ENCODE measurements at regions not wholly inside any gene's neighbourhood (a gene's known extent, or its start where the extent isn't known, plus 50 kb on each side); places are given as distances from the start of the nearest gene placed in this dataset.

DNA sequence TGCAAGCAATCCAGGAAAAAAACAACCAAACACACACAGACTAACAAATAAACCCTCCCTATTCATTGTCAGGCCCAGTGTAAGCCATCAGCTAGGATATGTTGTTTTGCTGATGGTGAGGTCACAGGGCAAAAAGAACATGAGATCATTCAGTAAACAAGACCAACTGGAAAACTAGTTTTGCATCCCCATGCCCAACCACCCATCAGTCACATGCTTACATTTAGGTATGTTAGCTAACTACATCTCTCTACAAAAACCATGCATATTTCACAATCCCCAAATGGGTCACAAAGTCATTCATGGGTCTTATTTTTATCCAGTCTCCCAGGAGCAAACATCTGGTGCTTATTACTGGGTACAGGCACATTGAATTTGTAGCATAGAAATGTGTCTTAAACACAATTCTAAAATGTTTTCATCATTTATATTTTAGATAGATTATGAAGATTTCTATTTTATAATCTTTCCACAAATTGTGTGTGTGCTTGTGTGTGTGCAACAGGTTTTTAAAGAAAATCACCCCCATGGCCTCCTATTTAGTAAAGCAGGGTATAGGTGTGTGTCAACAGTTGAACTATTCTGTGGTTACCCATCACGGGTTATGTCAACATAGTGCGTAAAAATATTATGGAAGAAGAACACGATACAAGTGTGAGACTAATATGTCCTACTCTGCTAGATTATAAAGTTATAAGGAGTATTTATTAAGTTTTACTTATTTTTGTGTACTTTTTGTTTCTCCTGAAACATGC, 103.8 kb upstream of the AKR1E2 start:
- DNase-seq (ENCODE audit: low read depth): peak; percentile 87
- ChIA-PET POLR2A (no interaction called here), CTCF (no interaction called here)
- no peak overlapping the region for H3K4me3 ChIP-seq (ENCODE audit: low read depth, low read length)
- no peaks in the 10 kb centered on the region for H3K27me3 ChIP-seq (ENCODE audit: control insufficient read depth, insufficient read depth, low read length)
- no peaks in the 10 kb centered on the region for H3K36me3 ChIP-seq (ENCODE audit: control insufficient read depth, insufficient read depth, low read length)
- TF ChIP-seq, protein P1, sequence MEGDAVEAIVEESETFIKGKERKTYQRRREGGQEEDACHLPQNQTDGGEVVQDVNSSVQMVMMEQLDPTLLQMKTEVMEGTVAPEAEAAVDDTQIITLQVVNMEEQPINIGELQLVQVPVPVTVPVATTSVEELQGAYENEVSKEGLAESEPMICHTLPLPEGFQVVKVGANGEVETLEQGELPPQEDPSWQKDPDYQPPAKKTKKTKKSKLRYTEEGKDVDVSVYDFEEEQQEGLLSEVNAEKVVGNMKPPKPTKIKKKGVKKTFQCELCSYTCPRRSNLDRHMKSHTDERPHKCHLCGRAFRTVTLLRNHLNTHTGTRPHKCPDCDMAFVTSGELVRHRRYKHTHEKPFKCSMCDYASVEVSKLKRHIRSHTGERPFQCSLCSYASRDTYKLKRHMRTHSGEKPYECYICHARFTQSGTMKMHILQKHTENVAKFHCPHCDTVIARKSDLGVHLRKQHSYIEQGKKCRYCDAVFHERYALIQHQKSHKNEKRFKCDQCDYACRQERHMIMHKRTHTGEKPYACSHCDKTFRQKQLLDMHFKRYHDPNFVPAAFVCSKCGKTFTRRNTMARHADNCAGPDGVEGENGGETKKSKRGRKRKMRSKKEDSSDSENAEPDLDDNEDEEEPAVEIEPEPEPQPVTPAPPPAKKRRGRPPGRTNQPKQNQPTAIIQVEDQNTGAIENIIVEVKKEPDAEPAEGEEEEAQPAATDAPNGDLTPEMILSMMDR (IDR thresholded peaks at IDR 0.05; ENCODE audit: insufficient read depth, low read depth, low read length): no peak

DNA sequence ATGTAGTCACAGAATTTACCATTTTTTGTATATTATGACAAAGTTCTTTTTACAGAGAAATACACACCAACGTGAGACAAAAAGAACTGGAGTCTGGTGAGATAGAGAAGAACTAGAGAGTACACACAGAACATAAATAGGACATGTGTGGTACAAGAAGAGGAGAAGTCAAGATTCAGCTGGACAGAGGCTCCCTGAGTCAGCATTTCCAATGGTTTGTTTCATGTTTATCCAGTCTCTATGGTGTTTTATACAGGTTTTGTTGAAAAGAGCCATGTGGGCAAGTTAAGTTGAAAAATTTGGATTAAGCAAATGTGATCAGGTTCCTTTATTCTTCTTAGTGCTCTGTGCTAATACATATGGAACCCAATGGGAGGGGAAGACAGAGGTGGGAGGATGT, 105.5 kb upstream of the AKR1E2 start:
- CTCF ChIA-PET: interaction anchor here (1.6 kb wide), 1 partner anchor 9 kb away, joined by 3 read pairs; no protein-coding TSS in a partner anchor
- no peak overlapping the region for H3K4me3 ChIP-seq (ENCODE audit: low read depth, low read length)
- no peaks in the 10 kb centered on the region for H3K27me3 ChIP-seq (ENCODE audit: control insufficient read depth, insufficient read depth, low read length)
- TF ChIP-seq, protein P1 (IDR thresholded peaks at IDR 0.05; ENCODE audit: insufficient read depth, low read depth, low read length): no peak
- no peak for DNase-seq (ENCODE audit: low read depth)
- POLR2A ChIA-PET: no interaction called here
- H3K36me3 ChIP-seq (ENCODE audit: control insufficient read depth, insufficient read depth, low read length): no peaks in the 10 kb centered on the region

DNA sequence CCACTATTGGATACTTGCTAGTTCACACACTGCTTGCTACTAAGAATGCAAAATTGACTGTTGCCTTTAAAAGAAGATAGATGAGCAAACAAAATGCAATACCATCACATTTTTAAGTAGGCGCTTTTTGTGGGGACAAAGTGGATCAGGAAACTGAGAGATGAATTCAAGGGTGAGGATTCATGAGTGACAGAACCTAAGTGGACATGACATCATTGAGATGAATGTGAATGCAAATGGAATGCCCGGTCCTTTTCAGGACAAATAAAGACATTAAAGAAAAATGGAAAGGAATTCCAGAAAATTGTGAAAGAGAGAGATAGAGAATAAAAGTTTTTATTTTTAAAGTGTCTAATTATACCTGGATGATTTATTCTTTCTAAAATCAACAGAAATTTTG, 106.3 kb upstream of the AKR1E2 start:
- no peaks in the 10 kb centered on the region for H3K36me3 ChIP-seq (ENCODE audit: control insufficient read depth, insufficient read depth, low read length)
- ChIA-PET CTCF (no interaction called here), POLR2A (no interaction called here)
- TF ChIP-seq, protein P1 (IDR thresholded peaks at IDR 0.05; ENCODE audit: insufficient read depth, low read depth, low read length): no peak
- H3K4me3 ChIP-seq (ENCODE audit: low read depth, low read length): no peak overlapping the region
- DNase-seq (ENCODE audit: low read depth): no peak
- H3K27me3 ChIP-seq (ENCODE audit: control insufficient read depth, insufficient read depth, low read length): no peaks in the 10 kb centered on the region

DNA sequence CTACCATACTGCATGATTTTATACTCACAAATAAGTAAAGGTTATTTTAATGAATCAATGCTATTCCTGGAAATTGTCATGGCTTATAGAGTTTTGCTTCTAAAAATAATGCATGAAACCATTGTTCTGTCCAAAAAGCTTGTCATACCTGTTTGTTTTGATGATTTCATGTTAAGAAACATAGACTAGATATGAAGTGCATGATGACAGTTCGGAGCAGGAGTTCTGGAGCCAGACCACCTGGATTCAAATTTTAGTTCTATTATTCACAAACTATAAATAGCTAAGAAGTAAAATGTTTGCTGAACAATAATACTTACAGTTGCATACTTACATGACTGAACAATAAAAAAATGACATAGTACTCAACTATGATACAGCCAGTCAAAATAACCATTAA, 107.0 kb upstream of the AKR1E2 start:
- POLR2A ChIA-PET: no interaction called here
- CTCF ChIA-PET: no interaction called here
- H3K27me3 ChIP-seq (ENCODE audit: control insufficient read depth, insufficient read depth, low read length): no peaks in the 10 kb centered on the region
- TF ChIP-seq, protein P1 (IDR thresholded peaks at IDR 0.05; ENCODE audit: insufficient read depth, low read depth, low read length): no peak
- no peak overlapping the region for H3K4me3 ChIP-seq (ENCODE audit: low read depth, low read length)
- H3K36me3 ChIP-seq (ENCODE audit: control insufficient read depth, insufficient read depth, low read length): no peaks in the 10 kb centered on the region
- no peak for DNase-seq (ENCODE audit: low read depth)

DNA sequence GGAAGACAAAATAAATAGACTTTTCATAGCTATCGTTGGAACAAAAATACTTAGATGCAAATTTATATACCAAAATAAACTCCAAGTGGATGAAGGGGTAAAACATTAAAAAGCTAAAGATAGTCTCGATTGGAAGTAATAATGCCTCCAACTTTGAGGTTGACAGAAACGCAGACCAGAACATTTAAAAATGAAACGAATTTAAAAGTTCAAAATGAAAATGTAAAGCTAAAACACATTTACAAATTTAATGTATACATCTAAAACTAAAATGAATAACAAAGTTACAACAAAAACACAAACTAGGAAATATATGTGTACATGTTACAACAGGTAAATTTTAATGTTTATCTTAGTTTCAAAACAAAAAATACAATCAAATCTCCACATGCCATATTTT, 107.5 kb upstream of the AKR1E2 start:
- CTCF ChIA-PET: no interaction called here
- TF ChIP-seq, protein P1 (IDR thresholded peaks at IDR 0.05; ENCODE audit: insufficient read depth, low read depth, low read length): no peak
- Histone ChIP-seq H3K27me3 (ENCODE audit: control insufficient read depth, insufficient read depth, low read length) (no peaks in the 10 kb centered on the region), H3K36me3 (ENCODE audit: control insufficient read depth, insufficient read depth, low read length) (no peaks in the 10 kb centered on the region), H3K4me3 (ENCODE audit: low read depth, low read length) (no peak overlapping the region)
- POLR2A ChIA-PET: no interaction called here
- no peak for DNase-seq (ENCODE audit: low read depth)
